Spleen (tissue), 11 donors: ENCODE measurements at regions not wholly inside any gene's neighbourhood (a gene's known extent, or its start where the extent isn't known, plus 50 kb on each side); places are given as distances from the start of the nearest gene placed in this dataset.

ENCODE experiments used
- DNase-seq: peaks from one replicate; pipeline ENCODE4 v3.0.0-alpha.2; 2020
- H3K27ac ChIP-seq, 8 donors: fragments of 200-600 bp; sonication (generic) in 7 of 8; 1 replicate in 4 of 8; 2 replicates in 4 of 8; pipeline versions ENCODE4 v1.5.0 to v1.8.0; 2016 to 2021; ENCODE audit warnings: inconsistent platforms in 4 of 8, mild to moderate bottlenecking in 4 of 8, moderate library complexity in 1 of 8
- H3K27me3 ChIP-seq, 7 donors: fragments of 200-600 bp; sonication (generic) in 6 of 7; replicated peaks in 1 of 7; 1 replicate in 4 of 7; 2 replicates in 3 of 7; pipeline versions ENCODE4 v1.5.0 to v1.8.0; 2016 to 2021; ENCODE audit warnings: inconsistent platforms in 3 of 7, mild to moderate bottlenecking in 1 of 7
- H3K36me3 ChIP-seq, 6 donors: fragments of 200-600 bp; sonication (generic) in 5 of 6; 1 replicate in 4 of 6; 2 replicates in 2 of 6; pipeline versions ENCODE4 v1.5.0 to v1.8.0; 2016 to 2021; ENCODE audit warnings: inconsistent platforms in 2 of 6
- H3K4me1 ChIP-seq, 6 donors: fragments of 200-600 bp; sonication (generic) in 5 of 6; 1 replicate in 3 of 6; 2 replicates in 3 of 6; pipeline versions ENCODE4 v1.5.0 to v1.8.0; 2016 to 2021; ENCODE audit warnings: inconsistent platforms in 3 of 6
- H3K4me3 ChIP-seq, 8 donors: fragments of 200-600 bp; sonication (generic) in 7 of 8; 1 replicate in 4 of 8; 2 replicates in 4 of 8; pipeline versions ENCODE4 v1.5.0 to v1.8.0; 2016 to 2021; ENCODE audit warnings: inconsistent platforms in 4 of 8, mild to moderate bottlenecking in 4 of 8, moderate library complexity in 2 of 8
- H3K9me3 ChIP-seq, 8 donors: fragments of 200-600 bp; sonication (generic) in 7 of 8; 1 replicate in 4 of 8; 2 replicates in 4 of 8; pipeline versions ENCODE4 v1.5.0 to v1.8.0; 2016 to 2021; ENCODE audit warnings: inconsistent platforms in 4 of 8
- CTCF ChIP-seq, 11 experiments: fragments of 200-600 bp in 7 of 11; fragments of 450-650 bp in 4 of 11; sonication (generic) in 4 of 11; IDR thresholded peaks in 8 of 11; conservative IDR thresholded peaks in 3 of 11; 1 replicate in 7 of 11; 2 replicates in 4 of 11; pipeline versions ENCODE4 v1.4.0 to v1.8.0; 2016 to 2021; ENCODE audit warnings: antibody characterized with exemption in 11 of 11, inconsistent platforms in 4 of 11, mild to moderate bottlenecking in 1 of 11
- POLR2A ChIP-seq, 3 donors: fragments of 450-650 bp; IDR thresholded peaks; one replicate each; pipeline ENCODE4 v1.5.1; 2017; ENCODE audit warnings: antibody characterized with exemption in 3 of 3, mild to moderate bottlenecking in 1 of 3
- POLR2AphosphoS5 ChIP-seq, 3 donors: sonication (generic); formaldehyde crosslinking; IDR thresholded peaks; one replicate each; pipeline ENCODE4 v1.5.1; 2017; ENCODE audit warnings: antibody characterized with exemption in 3 of 3
- WGBS, 5 donors: extraction: QIAGEN DNeasy Blood & Tissue Kit in 3 of 5; methylation state at CpG; one replicate each; pipeline versions ENCODE4 v1.1.5 to v1.1.7; 2013 to 2018; 5-methylcytosine and 5-hydroxymethylcytosine counted together
- intact Hi-C: fragments of 100-400 bp; cut with DNase I; formaldehyde crosslinking; loops from one replicate; pipeline ENCODE4 v1.15.0; 2023; ENCODE audit warnings: low total_unique reads
- donor health status: healthy with polysubstance abuse.
- donor health status: DM: no; HTN: no; CAD: no; lungs with moderate emphysema.
- donor health status: DM: no; HTN: no; CAD: no.
- donor health status: Bipolar disorder and iron deficiency.
- donor health status: healthy.
- donor health status: DM: no; HTN: no; CAD: no.
- donor health status: DM: yes; HTN: yes; CAD: no.

- TF ChIP-seq POLR2A (IDR thresholded peaks at IDR 0.05) (no peak), POLR2AphosphoS5 (IDR thresholded peaks at IDR 0.05) (no peak), CTCF (IDR thresholded peaks at IDR 0.05 in 8 of 11, conservative IDR thresholded peaks at IDR 0.05 in 3 of 11) (no peak)
- no peak for DNase-seq
- no peak overlapping the region for H3K4me3 ChIP-seq
- intact Hi-C loops, result no loop called here
- H3K36me3 ChIP-seq, result no peaks in the 10 kb centered on the region
- 82 to 96% (median 88%) methylated on average over 3 of the region's 3 CpGs for WGBS, 5 donors
- H3K27ac ChIP-seq, result no peak overlapping the region
- H3K9me3 ChIP-seq, result peaks cover 0 to 24% (median 0%) of the 10 kb centered on the region in 8 donors
- no peaks in the 10 kb centered on the region for H3K27me3 ChIP-seq
- no peaks in the 10 kb centered on the region for H3K4me1 ChIP-seq
Observed at GRCh38 chr13:72039126-72039525, 172.1 kb upstream of the DACH1 start.

- no peak for TF ChIP-seq CTCF (IDR thresholded peaks at IDR 0.05 in 8 of 11, conservative IDR thresholded peaks at IDR 0.05 in 3 of 11)
- no peak for TF ChIP-seq POLR2AphosphoS5 (IDR thresholded peaks at IDR 0.05)
- TF ChIP-seq POLR2A (IDR thresholded peaks at IDR 0.05), result no peak
- 77 to 90% (median 85%) methylated on average over 3 of the region's 3 CpGs for WGBS, 5 donors
- Histone ChIP-seq H3K4me3 (no peak overlapping the region), H3K36me3 (no peaks in the 10 kb centered on the region), H3K27me3 (no peaks in the 10 kb centered on the region), H3K4me1 (no peaks in the 10 kb centered on the region), H3K9me3 (peaks cover 2 to 48% (median 28%) of the 10 kb centered on the region in 8 donors), H3K27ac (no peak overlapping the region)
- intact Hi-C loops, result no loop called here
- no peak for DNase-seq
Observed at GRCh38 chr13:72029981-72030380, 163.0 kb upstream of the DACH1 start.

- no peaks in the 10 kb centered on the region for H3K27me3 ChIP-seq
- TF ChIP-seq POLR2AphosphoS5 (IDR thresholded peaks at IDR 0.05), result no peak
- TF ChIP-seq POLR2A (IDR thresholded peaks at IDR 0.05), result no peak
- no peak for TF ChIP-seq CTCF (IDR thresholded peaks at IDR 0.05 in 8 of 11, conservative IDR thresholded peaks at IDR 0.05 in 3 of 11)
- H3K27ac ChIP-seq, result no peak overlapping the region
- no peak overlapping the region for H3K4me3 ChIP-seq
- no peaks in the 10 kb centered on the region for H3K36me3 ChIP-seq
- DNase-seq, result no peak
- 78 to 89% (median 85%) methylated on average over 1 of the region's 1 CpG for WGBS, 5 donors
- intact Hi-C loops, result no loop called here
- H3K9me3 ChIP-seq, result peaks cover 2 to 51% (median 31%) of the 10 kb centered on the region in 8 donors
- no peaks in the 10 kb centered on the region for H3K4me1 ChIP-seq
Observed at GRCh38 chr13:72025836-72026235, 158.8 kb upstream of the DACH1 start.

- Histone ChIP-seq H3K27ac (no peak overlapping the region), H3K27me3 (no peaks in the 10 kb centered on the region), H3K36me3 (no peaks in the 10 kb centered on the region), H3K9me3 (peaks cover 0 to 35% (median 11%) of the 10 kb centered on the region in 8 donors), H3K4me3 (no peak overlapping the region), H3K4me1 (no peaks in the 10 kb centered on the region)
- no peak for DNase-seq
- intact Hi-C loops, result no loop called here
- TF ChIP-seq POLR2AphosphoS5 (IDR thresholded peaks at IDR 0.05), result no peak
- no peak for TF ChIP-seq CTCF (IDR thresholded peaks at IDR 0.05 in 8 of 11, conservative IDR thresholded peaks at IDR 0.05 in 3 of 11)
- TF ChIP-seq POLR2A (IDR thresholded peaks at IDR 0.05), result no peak
- 77 to 94% (median 90%) methylated on average over 6 of the region's 6 CpGs for WGBS, 5 donors
Observed at GRCh38 chr13:72023895-72024294, 156.9 kb upstream of the DACH1 start.
